Esophagus muscularis mucosa (tissue), 3 donors: ENCODE measurements at regions not wholly inside any gene's neighbourhood (a gene's known extent, or its start where the extent isn't known, plus 50 kb on each side); places are given as distances from the start of the nearest gene placed in this dataset.

ENCODE experiments used
- CTCF ChIP-seq, 3 experiments: fragments of 200-600 bp in 2 of 3; fragments of 450-650 bp in 1 of 3; sonication (generic) in 2 of 3; IDR thresholded peaks; one replicate each; pipeline ENCODE4 v1.5.1; 2017 to 2019; ENCODE audit warnings: antibody characterized with exemption in 3 of 3, mild to moderate bottlenecking in 2 of 3, moderate library complexity in 1 of 3
- POLR2AphosphoS5 ChIP-seq, 2 donors: sonication (generic); formaldehyde crosslinking; IDR thresholded peaks; one replicate each; pipeline ENCODE4 v1.6.1; 2017; ENCODE audit warnings: antibody characterized with exemption in 2 of 2

GRCh38 chrX:41981481-41982013 lies 58.2 kb upstream of the CASK start:
- TF ChIP-seq CTCF (IDR thresholded peaks at IDR 0.05) (no peak), POLR2AphosphoS5 (IDR thresholded peaks at IDR 0.05) (no peak)
